ENCODE measurements at regions not wholly inside any gene's neighbourhood (a gene's known extent, or its start where the extent isn't known, plus 50 kb on each side); places are given as distances from the start of the nearest gene placed in this dataset.

GRCh38 chr5:121049971-121050370 is 585.9 kb downstream of the PRR16 start:
- FAIRE-seq (no peak), ATAC-seq (no peak), DNase-seq (ENCODE audit: low read depth in 1 of 2, low spot score in 1 of 2) (no peak)
- no peaks in the 10 kb centered on the region for H3K4me1 ChIP-seq
- H3K4me3 ChIP-seq = no peak overlapping the region
- ChIA-PET POLR2A (no interaction called here), CTCF (no interaction called here)
- no peaks in the 10 kb centered on the region for H3K9me3 ChIP-seq
- TF ChIP-seq CBX2 (IDR thresholded peaks at IDR 0.05; ENCODE audit: borderline replicate concordance, low read depth) (no peak), RNF2 (IDR thresholded peaks at IDR 0.05; ENCODE audit: borderline replicate concordance, low read depth) (no peak), HOXB5 (CRISPR knock-in tag; IDR thresholded peaks at IDR 0.05) (no peak), REST (IDR thresholded peaks at IDR 0.05) (no peak), NFE2L2 (conservative IDR thresholded peaks at IDR 0.05; ENCODE audit: low read length) (no peak), RAD21 (conservative IDR thresholded peaks at IDR 0.05 in 1 of 2, IDR thresholded peaks at IDR 0.05 in 1 of 2) (no peak)
- no peak overlapping the region for H3K4me2 ChIP-seq
- no peak overlapping the region for H3K27ac ChIP-seq

- WGBS (ENCODE audit: missing lambda C conversion rate) = 58% methylated on average over 5 of the region's 5 CpGs
- no peak overlapping the region for H3K27ac ChIP-seq
- ATAC-seq = no peak
- no peaks in the 10 kb centered on the region for H3K4me1 ChIP-seq
- CTCF ChIA-PET = no interaction called here
- POLR2A ChIA-PET = no interaction called here
- DNase-seq (ENCODE audit: low read depth in 1 of 2, low spot score in 1 of 2) = no peak
- no peaks in the 10 kb centered on the region for H3K9me3 ChIP-seq
- H3K4me2 ChIP-seq = no peak overlapping the region
- H3K4me3 ChIP-seq = no peak overlapping the region
- no peak for FAIRE-seq
- no peak for TF ChIP-seq HEYL (CRISPR knock-in tag; IDR thresholded peaks at IDR 0.05)
- TF ChIP-seq ATOH8 (CRISPR knock-in tag; IDR thresholded peaks at IDR 0.05; ENCODE audit: low read depth) = no peak
- TF ChIP-seq HMGXB4 (CRISPR knock-in tag; IDR thresholded peaks at IDR 0.05; ENCODE audit: borderline replicate concordance) = no peak
- no peak for TF ChIP-seq MAZ (IDR thresholded peaks at IDR 0.05; ENCODE audit: borderline replicate concordance, low read depth, low read length)
- TF ChIP-seq FOSL2 (IDR thresholded peaks at IDR 0.05) = no peak
- TF ChIP-seq FOSL2 (CRISPR knock-in tag; IDR thresholded peaks at IDR 0.05) = no peak
- TF ChIP-seq JUNB (IDR thresholded peaks at IDR 0.05) = no peak
- no peak for TF ChIP-seq CTCF (IDR thresholded peaks at IDR 0.05)
- TF ChIP-seq ZC3H11A (IDR thresholded peaks at IDR 0.05) = no peak
- no peak for TF ChIP-seq FOSB (CRISPR knock-in tag; IDR thresholded peaks at IDR 0.05)
- no peak for TF ChIP-seq RCOR1 (IDR thresholded peaks at IDR 0.05; ENCODE audit: low read depth, low read length)
- no peak for TF ChIP-seq SMC3 (IDR thresholded peaks at IDR 0.05)
- TF ChIP-seq POLR2A (IDR thresholded peaks at IDR 0.05; ENCODE audit: low read length) = no peak
- TF ChIP-seq NFE2L2 (conservative IDR thresholded peaks at IDR 0.05; ENCODE audit: low read length) = no peak
- no peak for TF ChIP-seq RAD21 (conservative IDR thresholded peaks at IDR 0.05 in 1 of 2, IDR thresholded peaks at IDR 0.05 in 1 of 2)
- no peak for TF ChIP-seq KDM5A (IDR thresholded peaks at IDR 0.05)
- TF ChIP-seq BHLHE40 (IDR thresholded peaks at IDR 0.05; ENCODE audit: low read depth, low read length) = no peak
- no peak for TF ChIP-seq HES2 (IDR thresholded peaks at IDR 0.05)
Observed at GRCh38 chr5:121053055-121053985, 589.2 kb downstream of the PRR16 start.
